T-helper 2 cell (primary cell): ENCODE measurements at regions not wholly inside any gene's neighbourhood (a gene's known extent, or its start where the extent isn't known, plus 50 kb on each side); places are given as distances from the start of the nearest gene placed in this dataset.
"Not testable (repeated sequence)": the region's sequence is repeated elsewhere in the genome, so short reads cannot be mapped to it uniquely, and the experiment has no call there.

ENCODE experiments used
- DNase-seq, 5 experiments: peaks; one replicate each; pipeline versions ENCODE4 v3.0.0 to v3.0.0-alpha.2; 2012 to 2022

DNA sequence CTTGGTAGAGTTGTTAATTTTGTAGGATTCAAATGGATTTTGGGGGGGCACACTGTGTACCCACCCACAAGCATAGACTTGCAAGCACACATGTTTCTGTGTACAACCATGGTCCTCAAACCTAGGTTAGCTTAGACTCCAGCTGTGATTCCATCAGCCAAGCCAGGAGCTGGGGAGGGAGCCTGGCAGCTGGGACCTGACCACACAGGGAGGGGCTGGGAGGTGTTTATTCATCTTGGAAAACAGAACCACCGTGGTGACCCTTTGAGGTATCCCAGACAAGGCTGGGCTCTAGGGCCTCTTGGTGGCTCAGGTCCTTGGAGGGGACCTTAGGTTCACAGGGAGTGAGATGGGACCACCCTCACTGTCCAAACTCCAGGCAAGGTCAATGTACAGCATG, 410.3 kb downstream of the NEBL start:
- DNase-seq = no peak

DNA sequence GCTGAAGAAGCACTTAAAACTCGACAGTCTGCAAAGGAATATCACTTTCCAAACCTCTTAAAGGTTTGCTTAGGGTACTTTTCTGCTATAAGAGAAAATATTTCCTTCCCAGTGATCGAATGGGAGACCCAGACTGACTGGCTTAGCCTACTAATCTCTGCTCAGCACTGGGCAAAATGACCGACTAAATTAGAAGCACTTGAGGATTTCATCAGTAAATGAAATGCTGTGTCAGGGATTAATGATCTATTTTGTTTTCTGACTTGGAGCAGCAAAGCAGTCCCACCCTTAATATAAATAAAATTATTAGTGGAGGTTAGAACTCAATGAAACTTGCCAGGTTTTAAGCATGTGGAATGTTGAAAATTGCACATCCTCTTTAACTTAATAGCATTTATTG, 411.6 kb downstream of the NEBL start:
- no peak for DNase-seq

DNA sequence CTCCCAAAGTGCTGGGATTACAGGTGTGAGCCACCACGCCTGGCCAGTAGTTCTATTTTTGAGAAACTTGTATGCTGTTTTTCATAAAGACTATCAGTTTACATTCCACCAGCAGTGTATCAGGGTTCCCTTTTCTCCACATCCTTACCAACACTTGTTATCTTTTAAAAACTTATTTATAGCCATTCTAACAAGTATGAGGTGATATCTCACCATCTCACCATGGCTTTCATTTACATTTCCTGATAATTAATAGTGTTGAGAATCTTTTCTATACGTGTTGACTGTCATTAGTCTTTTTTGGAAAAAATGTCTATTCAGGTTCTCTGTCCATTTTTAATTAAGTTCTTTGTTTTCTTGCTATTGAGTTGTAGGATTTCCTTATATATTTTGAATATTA, 416.1 kb downstream of the NEBL start:
- no peak for DNase-seq

DNA sequence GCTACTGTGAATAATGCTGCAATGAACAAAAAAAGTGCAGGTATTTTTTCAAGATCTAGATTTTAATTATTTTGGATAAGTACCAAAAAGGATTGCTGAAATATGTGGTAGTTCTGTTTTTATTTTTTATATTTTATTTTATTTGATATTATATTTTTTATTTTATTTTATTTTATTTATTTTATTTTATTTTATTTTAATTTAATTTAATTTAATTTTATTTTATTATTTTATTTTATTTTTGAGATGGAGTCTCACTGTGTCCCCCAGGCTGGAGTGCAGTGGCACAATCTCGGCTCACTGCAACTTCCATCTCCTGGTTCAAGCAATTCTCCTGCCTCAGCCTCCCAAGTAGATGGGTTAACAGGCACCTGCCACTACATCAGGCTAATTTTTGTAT, 416.5 kb downstream of the NEBL start:
- not testable (repeated sequence) for DNase-seq

DNA sequence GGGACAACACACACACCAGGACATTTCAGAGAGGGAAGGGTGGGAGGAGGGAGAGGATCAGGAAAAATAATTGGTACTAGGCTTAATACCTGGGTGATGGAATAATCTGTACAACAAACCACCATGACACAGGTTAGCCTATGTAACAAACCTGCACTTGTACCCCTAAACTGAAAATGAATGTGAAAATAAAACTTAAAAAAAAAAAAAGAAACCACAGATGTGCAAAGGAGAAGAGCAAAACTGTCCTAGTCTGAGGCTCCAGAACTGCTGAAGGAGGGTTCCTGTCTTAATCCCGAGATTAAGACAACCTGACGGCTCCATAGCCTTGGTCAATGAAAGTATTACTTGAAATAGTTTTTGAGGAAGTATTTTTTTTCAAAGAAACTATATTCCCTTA, 423.0 kb downstream of the NEBL start:
- DNase-seq = no peak

DNA sequence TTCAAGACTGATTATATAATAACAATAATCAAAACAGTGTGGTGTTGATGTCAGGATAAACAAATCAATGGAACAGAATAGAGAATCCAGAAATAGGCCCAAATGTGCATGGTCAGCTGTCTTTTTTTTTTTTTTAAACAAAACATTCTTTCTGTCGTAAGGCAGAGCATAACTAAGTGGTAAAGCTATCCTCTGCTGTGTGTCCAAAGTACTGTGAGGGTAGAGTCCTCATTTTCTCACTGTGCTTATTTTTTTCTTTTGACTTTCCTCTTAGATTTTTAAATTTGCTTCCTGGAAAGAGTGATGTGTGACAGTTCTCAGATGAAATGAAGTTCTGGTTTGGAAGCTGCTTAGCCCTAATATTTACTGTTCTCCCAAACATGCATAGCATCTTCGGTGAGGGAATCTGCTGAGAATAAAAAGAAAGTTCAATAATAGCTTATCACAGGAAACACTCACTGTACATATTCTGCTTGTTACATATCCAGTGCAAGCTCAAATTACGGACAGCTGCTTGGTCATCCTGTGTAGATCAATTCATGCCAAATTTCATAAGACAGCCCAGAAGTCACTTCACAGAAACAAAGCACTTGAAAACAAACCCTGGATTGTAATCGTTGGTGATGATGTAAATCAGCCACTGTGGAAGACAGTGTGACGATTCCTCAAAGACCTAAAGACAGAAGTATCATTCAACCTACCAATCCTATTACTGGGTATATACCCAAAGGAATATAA, 423.9 kb downstream of the NEBL start:
- no peak for DNase-seq

DNA sequence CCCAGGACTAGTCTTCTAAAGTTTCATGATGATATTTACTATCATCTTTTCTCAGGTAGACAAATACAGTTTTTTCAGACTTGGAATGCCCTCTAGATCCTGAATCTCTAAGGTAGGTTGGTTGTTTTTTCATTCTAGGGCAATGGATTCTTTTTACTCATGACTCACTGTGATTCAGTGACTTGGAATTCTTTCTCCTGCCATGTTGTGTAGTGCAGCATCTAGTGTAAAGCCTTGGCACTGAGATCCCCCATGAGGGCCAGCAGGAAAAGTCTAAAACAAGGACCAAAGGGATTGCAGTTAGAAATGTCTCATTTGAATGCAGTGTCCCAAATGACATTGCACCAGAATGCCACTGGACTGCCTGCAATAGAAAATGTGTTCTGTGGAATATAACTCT, 430.4 kb downstream of the NEBL start:
- no peak for DNase-seq

GRCh38 chr10:20457649-20458048, 439.5 kb downstream of the NEBL start:
- DNase-seq = no peak

DNA sequence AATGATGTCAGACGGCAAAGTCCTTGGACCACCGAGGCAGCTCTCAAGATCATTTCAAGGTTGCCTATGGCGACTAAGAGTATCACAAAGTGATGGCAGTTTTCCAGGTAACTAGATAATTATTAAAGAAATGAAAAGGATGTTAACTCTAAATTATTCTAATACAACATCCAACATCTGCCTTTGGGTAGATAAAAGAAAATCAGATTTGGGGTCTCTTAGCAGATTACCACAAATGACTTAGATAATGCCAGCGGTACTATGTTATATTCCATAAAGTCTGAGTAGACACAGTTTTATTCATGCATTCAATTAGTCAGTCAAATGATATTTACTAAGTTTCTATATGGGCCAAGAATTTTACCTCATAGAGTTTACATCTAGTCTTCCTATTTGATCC, 441.3 kb downstream of the NEBL start:
- no peak for DNase-seq

DNA sequence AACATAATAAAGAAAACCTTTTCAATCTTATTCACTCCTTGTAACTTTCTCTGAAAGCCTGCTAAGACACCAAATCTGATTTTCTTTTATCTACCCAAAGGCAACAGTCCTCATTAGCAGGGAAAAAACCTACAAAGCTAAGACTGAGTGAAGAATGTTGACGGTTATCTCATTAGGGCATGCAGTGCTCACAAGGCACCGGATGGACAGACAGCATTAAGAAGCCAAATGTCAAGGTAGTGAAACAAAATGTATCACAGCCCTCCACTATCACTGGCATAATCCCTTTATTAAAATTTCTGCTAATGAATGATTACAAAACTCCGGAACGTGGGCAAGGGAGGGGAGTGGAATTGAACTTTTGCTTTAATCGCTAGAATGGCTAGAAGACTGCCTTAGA, 442.8 kb downstream of the NEBL start:
- DNase-seq = no peak

- DNase-seq = no peak
Measured at GRCh38 chr10:20446561-20447193, 450.4 kb downstream of the NEBL start.

GRCh38 chr10:20443094-20443493, 454.0 kb downstream of the NEBL start:
- no peak for DNase-seq

DNA sequence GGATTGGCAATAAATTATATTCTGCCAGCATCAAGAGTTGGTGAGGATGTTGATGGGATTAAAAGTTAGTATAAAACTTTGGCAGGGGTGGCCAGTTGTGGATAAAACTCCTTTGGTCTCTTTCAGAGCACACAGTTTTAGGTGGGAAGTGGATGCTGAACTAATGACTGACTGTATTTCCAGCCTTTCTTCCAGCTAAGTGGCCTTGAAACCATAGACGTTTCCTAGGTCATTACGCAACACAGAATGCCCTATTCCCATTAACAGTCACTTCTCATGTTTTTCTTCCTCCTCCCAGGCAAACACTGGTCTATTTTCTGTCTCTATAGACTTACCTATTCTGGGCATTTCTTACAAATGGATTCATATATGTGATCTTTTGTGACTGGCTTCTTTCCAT, 467.4 kb downstream of the NEBL start:
- no peak for DNase-seq

DNA sequence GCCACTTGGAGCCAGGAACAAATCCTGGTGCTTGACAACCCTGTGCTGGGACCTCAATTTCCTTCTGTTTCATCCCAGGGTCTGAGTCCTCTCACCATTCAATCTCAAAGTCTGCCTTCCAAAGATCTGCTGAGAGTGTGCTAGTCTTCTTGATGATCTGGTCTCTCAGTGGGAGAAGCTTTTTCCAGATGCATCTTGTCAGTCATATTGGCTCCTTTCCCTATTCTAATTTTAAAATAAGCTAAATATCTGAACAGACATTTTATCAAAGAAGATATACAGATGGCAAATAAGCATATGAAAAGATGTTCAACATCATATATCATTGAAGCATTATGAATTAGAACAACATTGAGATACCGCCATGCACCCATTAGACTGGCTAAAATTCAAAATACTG, 469.3 kb downstream of the NEBL start:
- DNase-seq = no peak

DNA sequence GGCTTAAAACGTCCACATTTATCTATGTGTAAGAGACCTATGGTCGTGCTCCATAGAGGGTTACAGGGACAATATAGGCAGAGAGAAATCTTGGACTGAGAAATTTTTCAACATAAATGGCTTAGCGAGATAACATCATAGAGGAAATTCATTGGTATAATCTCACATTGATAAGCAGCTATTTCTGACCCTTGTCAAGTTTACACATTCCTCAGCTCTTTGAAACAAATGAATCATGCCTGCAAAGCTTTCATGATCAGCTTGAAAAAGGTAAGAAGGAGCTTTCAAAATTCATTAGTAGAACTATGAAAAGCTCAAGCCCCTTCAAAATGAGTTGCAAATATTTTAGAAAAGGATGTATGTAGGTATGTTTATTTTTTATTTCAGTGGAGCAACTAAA, 478.8 kb downstream of the NEBL start:
- no peak for DNase-seq

- DNase-seq = no peak
Measured at GRCh38 chr10:20417791-20418190, 479.3 kb downstream of the NEBL start.

- DNase-seq = no peak
Measured at GRCh38 chr10:20415684-20416083, 481.4 kb downstream of the NEBL start.

GRCh38 chr10:20407357-20407756, 489.8 kb downstream of the NEBL start:
- DNase-seq = no peak

DNA sequence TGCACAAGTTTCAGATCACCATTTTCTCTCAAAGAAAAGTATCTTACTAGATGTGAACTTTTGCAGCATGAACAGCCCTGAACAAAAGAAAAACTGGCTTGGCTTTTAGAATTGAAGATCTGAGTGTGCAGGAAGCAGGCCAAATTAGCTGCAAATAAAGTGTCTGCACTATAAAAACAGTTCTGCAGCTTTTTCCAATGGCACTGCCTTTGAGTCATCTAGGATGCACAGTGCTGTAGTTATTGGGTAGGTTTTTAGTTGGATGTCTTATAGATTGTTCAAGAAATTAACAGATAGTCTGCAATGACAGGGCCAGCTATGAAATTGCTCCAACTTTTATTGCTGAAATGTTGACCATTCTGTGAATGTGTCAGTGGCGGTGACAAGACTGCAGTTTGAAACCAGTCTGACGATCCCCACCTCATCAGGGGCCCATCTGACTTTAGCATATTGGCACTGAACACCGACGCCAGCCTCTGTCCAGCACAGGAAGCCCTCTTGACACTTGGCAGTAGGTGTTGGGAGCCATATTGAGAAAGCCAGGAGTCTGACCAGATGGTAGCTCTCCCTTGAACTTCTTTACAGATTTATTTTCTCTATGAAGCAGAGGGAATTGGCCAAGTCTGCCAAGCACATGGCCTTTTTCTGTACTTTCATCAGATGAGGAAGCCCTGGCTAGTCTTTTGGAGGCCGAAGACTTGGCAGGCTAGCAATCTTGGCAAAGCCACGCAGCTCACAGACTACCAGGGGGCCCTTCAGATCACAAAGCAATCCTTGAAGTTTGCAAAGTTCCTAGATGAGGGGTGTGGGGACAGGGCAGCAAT, 490.6 kb downstream of the NEBL start:
- DNase-seq = no peak

- no peak for DNase-seq
Measured at GRCh38 chr10:20405761-20406160, 491.4 kb downstream of the NEBL start.

DNA sequence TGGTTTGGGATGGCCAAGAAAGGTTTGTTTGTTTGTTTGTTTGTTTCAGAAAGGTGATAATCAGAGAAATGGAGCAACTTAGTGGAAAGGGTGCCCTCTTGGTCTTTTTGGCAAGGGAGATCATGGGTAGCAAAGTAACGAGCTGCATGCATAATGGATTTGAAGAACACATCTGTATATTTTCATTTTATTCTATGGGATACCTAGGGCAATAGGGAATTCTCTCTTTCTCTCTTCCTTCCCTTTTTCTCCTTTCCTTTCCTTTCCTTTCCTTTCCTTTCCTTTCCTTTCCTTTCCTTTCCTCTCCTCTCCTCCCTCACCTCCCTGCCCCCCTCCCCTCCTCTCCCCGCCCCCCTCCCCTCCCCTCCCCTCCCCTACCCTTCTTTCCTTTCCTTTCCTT, 492.1 kb downstream of the NEBL start:
- no peak for DNase-seq

GRCh38 chr10:20399772-20400171, 497.3 kb downstream of the NEBL start:
- no peak for DNase-seq

DNA sequence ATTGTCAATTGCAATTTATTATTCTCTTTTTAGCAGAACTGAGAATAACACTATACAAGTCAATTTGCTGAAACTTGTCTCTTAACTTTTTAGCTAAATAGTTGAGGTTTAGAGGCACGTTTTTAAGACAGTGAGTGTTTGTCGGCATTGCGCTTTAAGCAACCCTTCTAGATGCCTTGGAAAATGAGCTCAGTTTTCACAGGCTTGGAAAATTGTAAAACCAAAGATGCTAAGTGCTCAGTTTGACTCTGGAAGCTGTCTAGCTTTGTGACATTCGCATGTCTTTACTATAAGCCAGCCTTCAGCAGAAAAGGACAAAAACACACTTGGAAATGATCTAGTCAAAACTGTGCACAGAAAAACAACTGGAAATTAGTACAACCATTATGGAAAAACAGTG, 500.4 kb downstream of the NEBL start:
- DNase-seq = no peak

GRCh38 chr10:20396205-20396604, 500.9 kb downstream of the NEBL start:
- no peak for DNase-seq
